Adrenal gland (tissue), 5 donors: ENCODE measurements at regions not wholly inside any gene's neighbourhood (a gene's known extent, or its start where the extent isn't known, plus 50 kb on each side); places are given as distances from the start of the nearest gene placed in this dataset.

Experiments used
- CTCF ChIP-seq, 6 experiments: fragments of 450-650 bp in 4 of 6; fragments of 200-600 bp in 2 of 6; sonication (generic) in 1 of 6; IDR thresholded peaks; 1 replicate in 5 of 6; 2 replicates in 1 of 6; pipeline versions ENCODE4 v1.5.1 to v1.8.0; 2016 to 2021; ENCODE audit warnings: antibody characterized with exemption in 6 of 6, mild to moderate bottlenecking in 2 of 6, moderate library complexity in 1 of 6
- POLR2A ChIP-seq, 2 donors: fragments of 450-650 bp; IDR thresholded peaks; one replicate each; pipeline ENCODE4 v1.6.1; 2017; ENCODE audit warnings: antibody characterized with exemption in 2 of 2, mild to moderate bottlenecking in 2 of 2, moderate library complexity in 1 of 2
- donor health status: DM: no; HTN: no; CAD: no.

DNA sequence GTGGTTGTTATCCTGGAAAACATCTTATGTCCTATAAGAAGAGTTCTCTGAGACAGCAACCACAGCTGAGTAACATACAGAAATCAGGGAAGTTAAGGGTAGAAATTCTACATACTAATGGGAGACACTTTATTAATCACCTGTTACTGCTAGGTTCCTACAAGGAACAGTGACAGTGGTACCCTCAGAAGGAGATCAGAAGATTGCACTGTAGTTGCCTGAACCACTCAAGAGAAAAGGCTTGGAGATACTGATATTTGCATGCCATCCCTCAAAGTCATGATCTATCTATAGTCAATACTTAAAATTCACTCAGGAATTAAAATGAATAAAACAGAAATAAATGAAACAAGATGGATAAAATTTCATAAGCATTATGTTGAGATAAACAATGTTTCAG, 136.0 kb downstream of the LMLN start:
- no peak for TF ChIP-seq CTCF (IDR thresholded peaks at IDR 0.05)
- no peak for TF ChIP-seq POLR2A (IDR thresholded peaks at IDR 0.05)
